HG03565 (cell line): ENCODE measurements at regions not wholly inside any gene's neighbourhood (a gene's known extent, or its start where the extent isn't known, plus 50 kb on each side); places are given as distances from the start of the nearest gene placed in this dataset.

Experiments
- ATAC-seq: cut with Tn5 transposase; IDR thresholded peaks from one replicate; pipeline ENCODE4 v1.9.1; 2021; ENCODE audit warnings: mild to moderate bottlenecking, moderate library complexity; ENCODE audit not compliant: unreplicated experiment

DNA sequence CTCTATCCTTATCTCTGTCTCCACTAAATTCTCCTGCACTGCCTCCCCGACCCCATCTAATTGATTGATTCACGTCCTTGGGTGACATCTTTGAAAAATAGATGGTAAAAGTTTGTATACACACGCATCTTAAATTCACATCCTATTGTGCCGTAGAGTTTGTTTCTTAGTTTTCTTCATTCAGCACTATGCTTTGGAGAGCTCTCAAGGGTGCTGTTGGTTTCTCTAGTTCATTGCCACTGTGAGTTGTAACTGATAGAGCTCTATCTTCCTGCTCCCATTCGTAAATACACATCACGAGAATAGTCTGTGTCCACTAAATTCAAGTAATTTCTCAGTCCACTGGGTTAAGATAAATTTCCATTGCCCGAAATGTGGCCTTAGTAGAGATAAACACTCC is 1537.4 kb downstream of the AACS start:
- ATAC-seq = no peak

DNA sequence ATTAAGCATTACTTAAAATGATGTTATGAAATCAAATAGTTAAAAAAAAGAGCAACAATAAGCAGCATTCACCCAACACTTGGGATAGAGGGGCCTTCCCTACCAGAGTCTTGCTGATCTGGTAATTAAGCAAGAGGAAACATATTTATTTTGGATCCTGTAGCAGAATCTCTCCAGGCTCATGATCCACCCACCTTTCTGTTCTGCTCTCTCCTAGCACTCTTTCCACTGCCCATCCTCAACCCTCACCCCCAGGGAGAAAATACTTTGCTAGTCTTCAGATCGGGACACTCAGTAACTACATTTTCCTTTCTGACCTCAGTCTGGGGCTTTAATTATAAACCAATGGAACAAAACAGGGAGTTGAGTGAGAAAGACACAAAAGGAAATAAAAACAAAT is 1541.9 kb downstream of the AACS start:
- no peak for ATAC-seq

DNA sequence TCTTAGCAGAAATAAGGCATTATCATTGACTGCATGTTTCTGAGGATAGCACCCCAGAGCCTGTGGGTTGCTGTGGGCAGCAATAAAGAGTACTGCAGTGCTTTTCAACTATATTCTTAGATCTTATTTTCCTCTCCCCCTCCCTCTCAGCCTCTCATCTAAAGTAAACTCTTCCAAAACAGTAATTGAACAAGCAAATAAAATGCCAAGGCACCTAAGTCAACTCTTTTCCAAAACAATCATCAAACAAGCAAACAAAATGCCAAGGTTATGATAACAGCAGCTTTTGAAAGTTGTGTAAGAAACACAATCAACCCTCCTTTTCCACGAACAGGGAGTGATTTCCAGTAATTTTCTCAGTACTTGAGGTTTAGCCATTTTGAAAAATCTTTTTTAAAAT is 1542.6 kb downstream of the AACS start:
- no peak for ATAC-seq

DNA sequence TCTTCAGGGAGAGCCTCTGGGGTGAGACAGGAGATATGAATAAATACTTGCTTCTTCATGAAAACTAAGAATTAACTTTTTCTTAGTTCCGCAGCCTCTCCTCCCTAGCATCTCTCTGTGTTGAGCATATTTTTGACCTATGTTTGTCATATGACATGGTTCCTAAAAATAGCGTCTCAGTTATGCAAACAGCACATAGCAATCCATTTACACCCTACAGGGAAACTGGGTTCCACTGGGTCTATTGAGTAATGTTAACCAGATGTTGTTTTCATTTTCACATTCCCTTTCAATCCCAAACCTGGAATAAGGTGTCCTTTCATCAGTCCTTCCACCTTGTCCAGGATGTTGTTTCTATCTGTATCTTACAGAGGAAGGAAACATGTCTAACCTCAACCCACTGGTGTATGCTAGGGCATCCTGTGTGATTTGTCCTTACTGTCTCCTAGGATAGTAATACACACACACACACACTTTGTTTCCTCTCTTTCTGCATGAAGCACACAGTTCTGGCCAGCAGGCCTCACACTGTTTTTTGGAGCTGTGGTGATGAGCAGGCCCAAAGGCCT is 1543.5 kb downstream of the AACS start:
- no peak for ATAC-seq

DNA sequence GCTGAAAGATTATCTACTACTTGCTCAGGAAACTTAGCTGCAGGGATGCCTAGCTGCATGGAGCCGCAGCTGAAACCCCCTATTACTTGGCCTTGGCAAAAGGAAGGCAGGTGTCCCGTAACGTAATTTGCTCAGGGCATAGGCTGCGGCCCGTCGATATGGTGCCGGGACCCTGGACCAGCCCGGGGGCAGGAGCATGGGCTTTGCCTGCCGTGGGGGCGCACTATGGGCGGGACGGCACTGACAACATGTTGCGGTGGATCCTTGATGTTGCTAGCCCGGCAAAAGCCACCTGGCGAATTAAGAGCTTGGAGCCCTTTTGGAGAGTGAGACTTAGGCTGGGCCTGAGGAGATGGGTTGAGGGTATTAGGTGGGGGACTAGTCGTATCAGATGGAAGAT is 1551.2 kb downstream of the AACS start:
- no peak for ATAC-seq

DNA sequence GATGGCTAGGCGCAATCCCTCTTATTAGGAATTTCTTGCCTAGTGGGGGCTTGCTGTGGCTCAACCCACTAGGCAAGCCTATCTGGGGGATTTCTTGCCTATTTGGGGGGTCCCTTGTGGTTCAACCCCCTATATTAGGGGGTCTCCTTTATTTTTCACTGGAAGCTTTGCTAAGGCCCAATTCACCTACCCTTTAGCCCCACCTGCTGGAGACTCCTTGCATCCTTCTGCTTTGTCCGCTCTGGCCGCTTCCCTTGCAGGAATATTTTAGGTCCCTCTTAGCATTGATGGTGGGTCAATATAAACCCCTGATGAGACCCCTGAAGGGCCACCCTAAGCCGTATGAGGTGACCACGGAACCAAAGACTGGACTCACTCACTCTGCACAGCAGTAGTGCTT is 1552.1 kb downstream of the AACS start:
- no peak for ATAC-seq

DNA sequence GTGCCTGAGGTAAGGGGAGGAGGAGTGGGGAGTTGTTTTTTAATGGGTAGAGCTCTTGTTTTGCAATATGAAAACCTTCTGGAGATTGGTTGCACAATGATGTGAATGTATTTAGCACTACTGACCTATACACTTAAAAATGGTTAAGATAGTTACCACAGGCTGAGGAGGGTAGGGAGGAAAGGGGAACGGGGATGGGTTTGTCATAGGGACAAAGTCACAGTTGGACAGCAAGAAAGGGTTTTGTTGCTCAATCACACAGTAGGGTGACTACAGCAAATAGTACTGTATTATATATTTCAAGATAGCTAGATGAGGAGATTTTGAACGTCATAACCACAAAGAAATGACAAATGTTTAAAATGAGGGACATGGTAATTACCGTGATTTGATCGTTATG is 1562.4 kb downstream of the AACS start:
- no peak for ATAC-seq

DNA sequence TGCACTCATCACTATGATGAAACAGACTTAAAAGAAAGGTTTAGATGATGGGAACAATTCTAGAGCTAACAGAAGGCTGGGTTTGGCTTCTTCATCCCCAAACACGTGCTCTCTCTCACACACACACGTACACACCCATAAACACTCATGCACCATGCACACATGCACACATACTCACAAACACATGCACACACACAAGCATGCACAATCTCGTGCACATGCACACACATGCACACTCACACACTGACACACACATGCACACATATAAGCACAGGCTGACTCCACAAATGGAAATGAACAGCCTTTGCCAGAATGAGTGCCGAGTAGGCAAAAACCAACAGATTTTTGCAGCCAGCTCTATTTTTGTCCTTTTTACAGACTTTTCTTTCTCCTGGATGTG is 1571.6 kb downstream of the AACS start:
- ATAC-seq = no peak

DNA sequence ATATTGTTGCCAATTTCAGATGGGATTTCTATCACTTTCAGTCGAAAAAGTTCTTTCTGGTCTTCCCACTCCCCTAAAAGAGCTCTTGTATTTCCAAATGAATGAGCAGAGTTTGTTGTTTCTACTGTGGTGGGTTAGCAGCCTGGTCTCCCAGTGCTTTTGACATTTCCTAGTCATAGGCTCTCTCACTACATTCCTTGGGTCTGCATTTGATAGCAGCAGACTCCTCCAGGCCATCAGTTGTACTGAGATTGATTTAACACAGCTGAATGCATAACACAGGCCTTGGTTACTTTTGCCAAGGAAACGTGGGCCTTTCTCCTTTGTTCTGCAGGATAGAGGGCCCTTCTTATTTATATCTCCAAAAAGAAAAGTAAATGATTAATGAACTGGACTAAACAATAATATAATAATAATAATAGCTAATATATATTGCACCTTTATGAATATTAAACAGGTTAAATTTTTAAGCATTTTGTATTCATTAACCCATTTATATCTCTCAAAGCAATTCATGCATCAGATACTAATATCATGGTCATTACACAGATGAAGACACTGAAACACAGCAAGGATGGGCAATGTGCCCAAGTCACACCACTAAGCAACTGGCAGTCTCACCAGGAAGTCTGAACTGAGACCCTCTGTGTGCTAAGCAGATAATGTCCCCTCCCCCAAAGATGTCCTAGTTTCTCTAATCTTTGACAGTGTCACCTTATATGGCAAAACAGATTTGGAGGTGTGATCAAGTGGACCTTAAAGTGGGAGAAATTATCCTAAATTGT is 1579.2 kb downstream of the AACS start:
- ATAC-seq = no peak

DNA sequence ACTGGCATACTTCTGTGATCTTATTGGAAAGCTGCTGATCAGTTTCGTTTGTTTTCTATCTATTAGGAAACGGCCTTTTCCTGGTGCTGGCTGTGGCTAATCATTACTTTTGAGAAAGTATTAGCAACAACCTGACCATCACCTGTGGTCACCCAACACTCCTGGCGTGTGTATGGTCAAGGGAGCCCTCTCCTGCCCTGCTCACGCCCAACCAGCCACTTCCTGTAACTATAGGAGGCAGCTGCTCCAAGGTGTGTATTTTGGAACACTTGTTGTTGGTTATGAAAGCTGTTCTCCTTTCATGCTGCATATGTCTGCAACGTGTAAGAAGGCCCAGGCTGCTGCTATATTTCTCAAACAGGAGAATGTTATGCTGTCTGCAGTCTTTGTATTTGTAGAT is 1582.8 kb downstream of the AACS start:
- no peak for ATAC-seq

DNA sequence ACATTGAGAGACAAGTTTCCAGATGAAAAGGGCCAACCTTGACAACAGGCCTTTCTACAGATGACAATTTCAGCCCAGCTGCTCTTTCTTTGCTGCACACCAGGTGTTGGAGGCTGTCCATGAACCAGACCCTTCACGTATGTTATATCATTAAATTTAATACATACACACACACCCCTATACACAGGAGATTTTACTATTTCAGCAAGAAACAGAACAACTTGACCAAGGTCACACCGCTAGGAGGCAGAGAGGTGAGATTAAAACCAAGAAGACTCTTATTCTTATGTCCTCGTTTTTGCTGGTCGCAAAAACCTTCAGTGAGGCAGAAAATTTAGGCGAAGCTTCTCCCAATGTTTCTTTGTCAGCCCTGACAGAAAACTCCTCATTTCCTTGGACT is 1585.9 kb downstream of the AACS start:
- no peak for ATAC-seq

DNA sequence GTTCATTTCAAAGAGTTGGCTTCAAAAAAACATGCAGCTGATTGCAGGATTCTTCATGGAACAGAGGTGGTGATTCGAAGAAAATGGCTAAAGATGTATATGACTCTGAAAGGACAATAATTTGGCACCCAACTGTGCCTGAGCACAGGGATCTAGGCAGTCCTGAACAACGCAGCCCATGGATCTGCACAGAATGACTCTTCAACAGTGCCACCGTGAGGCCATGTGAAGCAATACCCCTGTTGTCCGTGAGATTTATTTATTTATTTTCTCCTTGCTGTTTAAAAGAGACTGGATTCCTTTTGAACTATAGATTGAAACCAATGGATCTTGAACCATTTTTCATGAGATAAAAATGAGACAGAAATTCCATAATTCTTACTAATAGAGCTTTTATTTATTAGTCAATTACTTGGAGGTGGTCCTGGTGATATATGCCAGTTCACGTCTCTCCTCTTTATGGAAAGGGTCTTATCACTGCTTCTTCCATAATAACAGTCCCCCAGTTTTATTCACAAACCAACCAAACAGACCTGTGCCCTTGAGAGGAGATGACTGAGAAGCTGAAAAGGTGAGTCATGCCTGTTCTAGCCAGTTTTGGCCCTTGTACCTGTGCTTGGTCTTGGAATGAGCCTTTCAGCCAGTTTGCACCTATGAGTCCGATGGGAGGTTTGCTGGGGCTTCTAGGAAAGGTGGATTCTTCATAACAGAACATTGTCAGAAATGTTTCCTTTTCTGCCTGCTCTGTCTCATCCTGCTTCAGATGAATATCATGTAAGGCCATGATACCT is 1598.3 kb downstream of the AACS start:
- no peak for ATAC-seq

DNA sequence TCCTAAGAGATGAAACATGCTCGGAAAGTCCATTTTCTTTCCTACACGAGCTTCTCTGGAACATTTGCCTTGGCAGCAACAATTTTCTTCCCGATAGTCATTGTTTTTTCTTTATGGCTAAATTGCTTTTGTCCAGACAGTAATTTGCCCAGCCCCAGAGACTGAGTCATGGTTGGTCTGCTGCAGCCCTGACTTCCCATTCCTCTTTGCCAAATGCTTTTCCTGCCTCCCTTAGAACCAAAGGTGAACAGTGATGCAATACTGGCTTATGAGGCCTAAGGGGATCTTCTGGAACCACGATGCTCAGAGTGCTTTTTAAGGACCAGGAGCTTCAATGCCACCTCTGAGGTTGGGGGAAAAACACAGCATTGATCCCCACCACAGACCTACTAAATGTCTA is 1599.6 kb upstream of the TMEM132C start:
- no peak for ATAC-seq

DNA sequence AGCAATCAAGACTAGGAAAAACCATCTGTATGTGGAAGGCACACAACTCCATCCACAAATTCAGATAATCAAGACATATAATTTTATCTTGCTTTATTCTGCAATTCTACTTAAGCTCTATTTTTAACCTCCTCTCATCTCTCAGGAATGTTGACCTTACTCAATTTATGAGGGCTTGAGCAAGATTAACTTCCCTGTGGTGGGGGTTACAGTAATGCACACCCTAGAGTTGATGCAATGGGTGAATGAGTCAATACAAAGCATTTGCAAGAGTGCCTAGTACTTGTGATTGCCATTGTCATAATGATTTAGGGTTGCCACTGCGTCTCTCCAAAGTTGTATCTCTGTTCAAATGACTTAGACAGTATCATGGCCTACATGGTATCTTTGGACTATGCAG is 1598.4 kb upstream of the TMEM132C start:
- no peak for ATAC-seq

DNA sequence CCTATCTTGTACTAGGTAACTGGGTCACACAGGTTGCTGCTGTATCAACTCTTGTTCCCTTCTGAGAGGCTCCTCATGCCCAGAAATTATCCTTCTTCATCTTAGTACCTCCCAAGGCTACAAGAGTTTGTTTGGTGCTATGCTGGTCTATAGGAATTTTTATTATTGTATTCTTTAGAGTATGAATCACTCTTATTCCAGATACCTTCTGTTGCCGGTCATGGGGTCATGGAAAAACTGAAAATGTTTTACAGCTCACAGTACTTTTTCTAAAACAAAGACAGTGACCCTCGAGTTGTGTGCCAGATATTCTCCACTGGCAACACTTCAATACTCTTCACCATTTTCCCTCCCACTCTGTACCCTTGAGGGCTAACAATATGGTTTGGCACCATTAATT is 1598.0 kb upstream of the TMEM132C start:
- no peak for ATAC-seq

DNA sequence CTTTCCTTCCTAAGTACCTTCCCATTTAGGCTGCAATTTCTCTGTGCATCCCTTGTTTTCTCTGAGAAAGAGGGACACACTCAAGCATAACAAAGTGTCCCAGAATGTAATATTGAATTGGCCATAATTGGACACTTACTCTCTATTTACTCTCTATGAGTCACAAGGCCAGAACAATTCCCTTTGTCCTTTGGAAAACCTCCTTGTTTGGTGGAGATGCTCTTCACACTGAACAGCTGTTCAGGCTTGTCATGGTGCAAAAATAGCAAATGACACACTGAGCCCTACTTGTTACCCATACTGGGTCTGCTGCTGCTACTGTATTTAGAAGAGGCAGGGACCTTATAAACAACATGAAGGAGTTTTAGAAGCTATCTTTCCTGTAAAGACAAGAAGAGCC is 1590.5 kb upstream of the TMEM132C start:
- ATAC-seq = no peak

DNA sequence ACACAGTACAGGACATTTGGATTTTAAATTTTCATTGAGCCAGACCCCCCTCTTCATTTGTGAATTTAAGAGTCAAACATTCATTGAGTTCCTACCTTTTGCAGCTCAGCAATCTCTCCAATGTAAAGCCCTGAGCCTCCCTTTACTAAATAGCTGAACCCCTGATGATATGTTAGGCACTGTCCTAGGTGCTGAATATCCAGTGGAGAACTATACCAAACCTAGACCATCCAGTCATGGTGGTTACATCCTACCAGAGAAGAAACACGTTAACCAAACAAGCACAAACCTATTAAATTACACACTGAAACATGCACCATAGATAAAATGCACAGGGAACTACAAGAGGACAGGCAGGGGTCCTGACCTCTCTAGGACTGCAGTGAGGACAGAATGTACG is 1585.3 kb upstream of the TMEM132C start:
- no peak for ATAC-seq

DNA sequence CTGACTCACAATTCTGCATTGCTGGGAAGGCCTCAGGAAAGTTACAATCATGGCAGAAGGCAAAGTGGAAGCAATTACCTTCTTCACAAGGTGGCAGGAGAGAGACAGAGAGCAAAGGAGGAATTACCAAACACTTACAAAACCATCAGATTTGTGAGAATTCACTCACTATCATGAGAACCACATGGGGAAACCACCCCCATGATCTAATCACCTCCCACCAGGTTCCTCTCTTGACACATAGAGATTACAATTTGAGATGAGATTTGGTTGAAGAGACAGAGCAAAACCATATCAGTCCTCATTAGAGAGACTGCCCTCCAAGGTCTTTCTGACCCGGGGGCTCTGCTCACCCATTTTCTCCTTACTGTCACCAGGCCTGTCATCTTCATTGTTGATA is 1582.3 kb upstream of the TMEM132C start:
- ATAC-seq = no peak

DNA sequence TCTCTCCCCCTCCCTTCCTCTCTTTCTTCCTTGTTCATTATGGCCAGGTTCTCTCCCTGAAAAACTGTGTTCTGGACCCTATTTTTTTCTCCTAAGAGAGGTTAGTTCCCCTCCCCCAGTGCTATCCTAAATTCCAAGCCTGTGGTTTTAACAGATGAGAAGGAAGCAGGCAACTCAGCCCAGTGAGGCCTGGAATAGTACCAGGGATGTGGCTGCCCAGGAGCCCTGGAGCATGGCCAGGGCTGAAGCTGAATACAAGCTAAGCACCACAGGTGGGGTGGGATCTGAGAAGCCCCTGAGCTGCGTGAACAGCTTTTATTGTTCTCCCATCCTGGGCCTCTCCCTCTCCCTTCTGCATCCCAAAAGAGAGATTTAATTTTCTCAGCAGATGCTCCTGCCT is 1581.3 kb upstream of the TMEM132C start:
- no peak for ATAC-seq

DNA sequence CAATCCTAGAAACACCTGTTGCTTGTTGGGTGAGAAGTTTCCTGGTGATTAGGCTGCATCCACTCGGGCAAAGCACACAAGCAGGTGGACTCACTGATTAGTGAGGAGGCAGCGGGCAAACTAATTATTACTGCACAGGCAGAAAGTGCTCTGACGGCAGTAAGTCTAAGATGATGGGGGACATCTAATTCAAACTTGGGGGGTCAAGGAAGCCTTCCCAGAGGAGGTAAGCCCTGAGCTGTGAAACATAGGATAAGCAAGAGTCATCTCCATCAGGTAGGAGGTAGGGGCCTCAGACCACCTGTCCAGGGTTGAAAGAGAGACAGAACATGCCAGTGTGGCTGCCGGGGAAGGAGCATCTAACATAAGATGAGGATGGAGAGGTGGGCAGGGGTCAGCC is 1578.4 kb upstream of the TMEM132C start:
- ATAC-seq = no peak

DNA sequence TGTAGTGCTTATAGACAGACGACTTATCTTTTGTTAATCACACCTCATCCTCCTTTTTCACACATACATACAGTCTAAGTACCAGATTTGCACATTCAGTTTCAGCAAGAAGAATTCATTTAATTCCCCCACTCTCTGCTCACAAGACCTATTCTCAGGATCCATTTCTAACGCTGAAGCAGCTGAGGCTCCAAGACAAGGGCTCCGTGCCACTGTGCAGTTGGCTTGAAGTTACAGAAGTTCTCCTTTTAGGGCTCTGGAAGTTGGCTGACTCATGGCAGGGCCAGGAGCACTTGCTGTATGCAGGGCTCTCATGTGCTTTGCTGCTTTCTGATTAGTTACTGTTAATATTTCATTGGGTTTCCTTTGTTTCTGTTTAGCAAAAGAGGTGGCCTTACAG is 1566.9 kb upstream of the TMEM132C start:
- no peak for ATAC-seq

DNA sequence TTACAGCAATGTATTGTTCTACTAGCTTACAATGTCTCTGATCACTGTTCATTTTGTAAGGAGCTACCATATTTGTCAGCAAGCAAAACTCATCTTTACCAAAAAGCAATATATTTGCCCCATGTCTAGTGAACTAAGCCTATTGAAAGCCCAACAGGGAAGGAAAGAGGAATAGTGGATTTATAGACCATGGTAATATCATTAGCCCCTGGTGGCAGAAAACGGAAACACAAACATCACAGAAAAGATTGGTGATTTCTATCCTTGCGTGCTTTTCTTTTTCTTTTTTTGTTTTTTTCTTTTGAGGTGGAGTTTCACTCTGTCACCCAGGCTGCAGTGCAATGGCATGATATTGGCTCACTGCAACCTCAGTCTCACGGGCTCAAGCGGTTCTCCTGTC is 1562.4 kb upstream of the TMEM132C start:
- ATAC-seq = no peak
